Endothelial cell of umbilical vein (primary cell): ENCODE measurements at regions not wholly inside any gene's neighbourhood (a gene's known extent, or its start where the extent isn't known, plus 50 kb on each side); places are given as distances from the start of the nearest gene placed in this dataset.

ENCODE experiments used
- BruUV-seq: library from RNA; stranded (reverse); fragments of 400-500 nt; replicated peaks from 2 replicates; lab custom pipeline; 2021; lab: Mats Ljungman, UMichigan
- CTCF ChIA-PET: fragments of 300-600, 350-600 bp; sonication (Branson Sonifier 250); formaldehyde crosslinking; loops from one replicate; lab custom pipeline; 2021; ENCODE audit warnings: antibody characterized with exemption, inconsistent platforms; lab: Charles Lee
- POLR2A ChIA-PET: fragments of 300-600, 350-600 bp; sonication (Branson Sonifier 250); formaldehyde crosslinking; loops from one replicate; lab custom pipeline; 2021; ENCODE audit warnings: antibody characterized with exemption, inconsistent platforms; lab: Charles Lee
- DNase-seq: peaks from one replicate; pipeline ENCODE4 v3.0.0-alpha.2; 2011; ENCODE audit warnings: low read depth, low spot score
- FAIRE-seq: peaks from 2 replicates; lab custom pipeline; 2011; peaks lifted over from hg19 to GRCh38; lab: Jason Lieb, UNC
- H2AFZ ChIP-seq: 2 replicates; pipeline ENCODE4 v1.6.0; 2012; ENCODE audit warnings: low read depth, low read length, control low read depth, inconsistent platforms
- H3K27ac ChIP-seq: 2 replicates; pipeline ENCODE4 v1.5.1; 2011; ENCODE audit warnings: low read depth, mild to moderate bottlenecking, control low read depth, low read length, moderate library complexity; ENCODE audit not compliant: insufficient read depth
- H3K27me3 ChIP-seq, 2 experiments: 2 replicates each; pipeline versions ENCODE4 v1.6.0 to v1.6.1; 2011; ENCODE audit warnings: low read length in 2 of 2, mixed read lengths in 1 of 2; ENCODE audit not compliant: control insufficient read depth in 2 of 2, insufficient read depth in 2 of 2
- H3K36me3 ChIP-seq, 2 experiments: 2 replicates in 1 of 2; 3 replicates in 1 of 2; pipeline ENCODE4 v1.5.1; 2011; ENCODE audit warnings: low read length in 2 of 2, mild to moderate bottlenecking in 1 of 2, moderate library complexity in 1 of 2; ENCODE audit not compliant: control insufficient read depth in 2 of 2, insufficient read depth in 2 of 2; ENCODE audit errors: extremely low read depth in 1 of 2
- H3K4me1 ChIP-seq: 3 replicates; pipeline ENCODE4 v1.5.1; 2011; ENCODE audit warnings: mild to moderate bottlenecking, low read length; ENCODE audit not compliant: control insufficient read depth, insufficient read depth; ENCODE audit errors: extremely low read depth
- H3K4me2 ChIP-seq: 2 replicates; pipeline ENCODE4 v1.6.1; 2011; ENCODE audit warnings: low read length, control low read depth, mixed read lengths; ENCODE audit not compliant: insufficient read depth
- H3K4me3 ChIP-seq, 3 experiments: fragments of 200-600 bp in 1 of 3; sonication (generic), shearing (Covaris generic) in 1 of 3; replicated peaks in 1 of 3; 2 replicates each; pipeline ENCODE4 v1.5.1; 2011 to 2016; ENCODE audit warnings: control low read depth in 3 of 3, low read length in 3 of 3, mild to moderate bottlenecking in 2 of 3, inconsistent platforms in 1 of 3, low read depth in 1 of 3, moderate library complexity in 1 of 3; ENCODE audit not compliant: insufficient read depth in 1 of 3
- H3K79me2 ChIP-seq: 2 replicates; pipeline ENCODE4 v1.6.0; 2012; ENCODE audit warnings: low read length, inconsistent platforms; ENCODE audit not compliant: control insufficient read depth, insufficient read depth
- H3K9ac ChIP-seq: replicated peaks from 2 replicates; pipeline ENCODE3; 2011; ENCODE audit warnings: low read length, control low read depth; ENCODE audit not compliant: insufficient read depth; ENCODE audit errors: extremely low read depth
- H3K9me1 ChIP-seq: replicated peaks from 3 replicates; pipeline ENCODE4 v1.6.0; 2011; ENCODE audit warnings: mild to moderate bottlenecking, low read length; ENCODE audit not compliant: control insufficient read depth, insufficient read depth; ENCODE audit errors: extremely low read depth
- H3K9me3 ChIP-seq: replicated peaks from 2 replicates; pipeline ENCODE4 v1.5.1; 2012; ENCODE audit warnings: low read length, inconsistent platforms; ENCODE audit not compliant: control insufficient read depth, insufficient read depth
- H4K20me1 ChIP-seq: replicated peaks from 2 replicates; pipeline ENCODE3; 2011; ENCODE audit warnings: mild to moderate bottlenecking, low read length; ENCODE audit not compliant: control insufficient read depth, insufficient read depth; ENCODE audit errors: extremely low read depth
- CTCF ChIP-seq, 2 donors: IDR thresholded peaks; 1 replicate in 1 of 2; 2 replicates in 1 of 2; pipeline ENCODE4 v1.5.1; 2011; ENCODE audit warnings: low read length in 2 of 2, mild to moderate bottlenecking in 2 of 2, moderate library complexity in 2 of 2, control low read depth in 1 of 2, inconsistent platforms in 1 of 2, low read depth in 1 of 2; ENCODE audit not compliant: insufficient read depth in 1 of 2; ENCODE audit errors: extremely low read depth in 1 of 2
- EZH2 ChIP-seq: IDR thresholded peaks from 2 replicates; pipeline ENCODE4 v1.6.1; 2012; ENCODE audit warnings: borderline replicate concordance, low read depth, mild to moderate bottlenecking, moderate library complexity, low read length, inconsistent platforms; ENCODE audit not compliant: severe bottlenecking
- FOS ChIP-seq: IDR thresholded peaks from 2 replicates; pipeline ENCODE4 v1.6.1; 2011; ENCODE audit warnings: mild to moderate bottlenecking, low read length, moderate library complexity, borderline replicate concordance; ENCODE audit not compliant: insufficient read depth
- GATA2 ChIP-seq: IDR thresholded peaks from 2 replicates; pipeline ENCODE4 v1.7.0; 2011; ENCODE audit warnings: low read depth, mild to moderate bottlenecking, moderate library complexity, mixed read lengths, low read length; ENCODE audit not compliant: insufficient read length, insufficient read depth
- JUN ChIP-seq: IDR thresholded peaks from 2 replicates; pipeline ENCODE4 v1.6.1; 2011; ENCODE audit warnings: borderline replicate concordance, low read depth; ENCODE audit not compliant: insufficient read length, insufficient read depth
- MAX ChIP-seq: IDR thresholded peaks from 2 replicates; pipeline ENCODE4 v1.6.1; 2011; ENCODE audit not compliant: insufficient read depth, insufficient read length
- MYC ChIP-seq: IDR thresholded peaks from one replicate; pipeline ENCODE4 v1.6.1; 2011; ENCODE audit warnings: mild to moderate bottlenecking, low read depth, low read length
- POLR2A ChIP-seq: IDR thresholded peaks from 2 replicates; pipeline ENCODE4 v1.6.1; 2012; ENCODE audit warnings: low read depth, mild to moderate bottlenecking, control low read depth, low read length
- POLR2AphosphoS5 ChIP-seq: IDR thresholded peaks from 2 replicates; pipeline ENCODE4 v1.6.1; 2012; ENCODE audit warnings: low read depth, mild to moderate bottlenecking, control low read depth, low read length, moderate library complexity; ENCODE audit not compliant: insufficient read depth
- dilution Hi-C: fragments of 300-500 bp; cut with MboI; formaldehyde crosslinking; loops from one replicate; pipeline ENCODE4 v1.15.0; 2019; ENCODE audit warnings: low sequenced_read_pairs; ENCODE audit not compliant: extremely low pct_ligation_motif_present
- intact Hi-C: fragments of 100-400 bp; cut with micrococcal nuclease; formaldehyde crosslinking; loops from one replicate; pipeline ENCODE4 v1.10.0; 2022

DNA sequence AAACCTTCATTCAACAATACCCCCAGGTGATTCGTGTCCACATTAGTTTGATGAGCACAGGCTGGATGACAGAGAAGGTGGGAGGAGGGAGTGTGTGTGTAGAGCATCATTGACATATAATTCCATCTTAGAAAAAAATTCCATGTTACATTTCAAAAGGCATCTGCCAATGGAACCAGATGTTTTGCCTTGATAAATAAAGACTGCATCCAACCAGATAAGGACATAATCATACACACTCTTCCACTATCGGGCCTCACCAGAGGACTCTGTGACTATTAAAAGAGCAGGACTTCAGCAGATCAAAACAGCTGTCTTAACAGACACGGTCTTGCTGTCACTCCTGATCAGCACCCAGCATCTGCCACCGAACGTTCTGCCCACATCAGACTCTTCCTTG is 96.4 kb upstream of the SPIN1 start:
- H3K36me3 ChIP-seq: no peaks in the 10 kb centered on the region
- no TSS peak for BruUV-seq
- FAIRE-seq: no peak
- H3K79me2 ChIP-seq: no peaks in the 10 kb centered on the region
- H3K27me3 ChIP-seq: no peaks in the 10 kb centered on the region
- no peaks in the 10 kb centered on the region for H4K20me1 ChIP-seq
- H3K4me1 ChIP-seq: no peaks in the 10 kb centered on the region
- POLR2A ChIA-PET: no interaction called here
- no peak overlapping the region for H2AFZ ChIP-seq
- no peak overlapping the region for H3K4me2 ChIP-seq
- H3K9ac ChIP-seq: no peak overlapping the region
- no peak overlapping the region for H3K27ac ChIP-seq
- CTCF ChIA-PET: no interaction called here
- TF ChIP-seq MAX: no peak
- no peak for TF ChIP-seq POLR2AphosphoS5
- TF ChIP-seq FOS: no peak
- no peak for TF ChIP-seq JUN
- no peak for TF ChIP-seq CTCF (IDR thresholded peaks at IDR 0.05; ENCODE audit: extremely low read depth in 1 of 2, insufficient read depth in 1 of 2, low read depth in 1 of 2, low read length in 2 of 2)
- TF ChIP-seq MYC: no peak
- TF ChIP-seq EZH2: no peak
- no peak for TF ChIP-seq GATA2
- no peak for TF ChIP-seq POLR2A
- DNase-seq: no peak
- intact Hi-C loops: loop anchor here (10.0 kb wide), 1 partner anchor 57 kb away; no protein-coding TSS in a partner anchor
- dilution Hi-C loops: no loop called here
- no peaks in the 10 kb centered on the region for H3K9me3 ChIP-seq
- no peaks in the 10 kb centered on the region for H3K9me1 ChIP-seq
- H3K4me3 ChIP-seq: no peak overlapping the region
